GM12891 (cell line): ENCODE measurements at regions not wholly inside any gene's neighbourhood (a gene's known extent, or its start where the extent isn't known, plus 50 kb on each side); places are given as distances from the start of the nearest gene placed in this dataset.

Experiments used
- POLR2A ChIP-seq: IDR thresholded peaks from 2 replicates; pipeline ENCODE4 v1.6.1; 2011; ENCODE audit warnings: low read depth, low read length, control low read depth
- POLR2AphosphoS5 ChIP-seq: IDR thresholded peaks from 2 replicates; pipeline ENCODE4 v1.6.1; 2011; ENCODE audit warnings: low read depth, low read length, control low read depth

DNA sequence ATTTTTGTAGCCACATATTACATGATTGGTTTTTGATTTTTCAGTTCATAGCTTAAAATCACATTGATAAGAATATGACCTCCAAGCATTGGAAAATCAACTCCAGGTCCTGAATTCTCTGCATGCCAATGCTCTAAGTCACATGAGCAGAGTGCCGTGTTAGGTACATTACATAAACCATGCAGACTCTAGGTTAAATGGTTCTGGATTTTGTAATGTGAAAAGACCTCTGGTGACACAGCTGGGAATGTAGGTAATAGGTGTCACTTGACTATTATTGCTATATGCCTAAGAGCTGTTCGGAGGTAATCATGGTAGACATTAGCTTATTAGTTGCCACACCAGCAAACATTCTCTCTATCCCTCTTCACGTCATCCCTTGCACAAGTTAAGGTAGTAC, 231.1 kb upstream of the SALL1 start:
- no peak for TF ChIP-seq POLR2AphosphoS5
- no peak for TF ChIP-seq POLR2A
